Esophagus squamous epithelium (tissue), 4 donors: ENCODE measurements at regions not wholly inside any gene's neighbourhood (a gene's known extent, or its start where the extent isn't known, plus 50 kb on each side); places are given as distances from the start of the nearest gene placed in this dataset.

Source experiments
- POLR2A ChIP-seq, 4 donors: fragments of 450-650 bp; IDR thresholded peaks; one replicate each; pipeline ENCODE4 v1.6.1; 2017; ENCODE audit warnings: antibody characterized with exemption in 4 of 4, mild to moderate bottlenecking in 4 of 4, moderate library complexity in 3 of 4
- TF ChIP-seq, protein P1 (sequence below), 6 experiments: fragments of 450-650 bp in 4 of 6; fragments of 200-600 bp in 2 of 6; sonication (generic) in 2 of 6; IDR thresholded peaks; one replicate each; pipeline ENCODE4 v1.5.1; 2016 to 2019; ENCODE audit warnings: antibody characterized with exemption in 6 of 6, mild to moderate bottlenecking in 4 of 6, moderate library complexity in 4 of 6

DNA sequence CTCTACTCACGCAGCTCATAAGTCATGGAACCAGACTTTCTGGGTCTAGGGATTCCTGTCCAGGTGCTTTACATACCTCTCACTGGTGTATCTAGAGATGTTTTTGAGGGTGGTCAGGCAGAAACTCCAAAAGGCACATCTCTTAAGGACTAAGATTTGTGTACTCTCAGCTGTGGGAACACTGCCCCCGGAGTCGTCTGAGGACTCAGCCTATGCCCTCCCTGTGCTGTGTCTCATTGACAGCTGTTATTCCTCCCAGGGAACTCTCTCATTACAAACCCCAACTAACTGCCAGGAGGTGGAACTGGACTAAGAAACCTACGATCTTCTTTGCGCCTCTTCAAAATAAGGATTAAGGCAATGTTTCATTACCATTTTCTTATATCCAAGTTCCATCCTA lies 293.9 kb upstream of the DLGAP1 start:
- TF ChIP-seq, protein P1, sequence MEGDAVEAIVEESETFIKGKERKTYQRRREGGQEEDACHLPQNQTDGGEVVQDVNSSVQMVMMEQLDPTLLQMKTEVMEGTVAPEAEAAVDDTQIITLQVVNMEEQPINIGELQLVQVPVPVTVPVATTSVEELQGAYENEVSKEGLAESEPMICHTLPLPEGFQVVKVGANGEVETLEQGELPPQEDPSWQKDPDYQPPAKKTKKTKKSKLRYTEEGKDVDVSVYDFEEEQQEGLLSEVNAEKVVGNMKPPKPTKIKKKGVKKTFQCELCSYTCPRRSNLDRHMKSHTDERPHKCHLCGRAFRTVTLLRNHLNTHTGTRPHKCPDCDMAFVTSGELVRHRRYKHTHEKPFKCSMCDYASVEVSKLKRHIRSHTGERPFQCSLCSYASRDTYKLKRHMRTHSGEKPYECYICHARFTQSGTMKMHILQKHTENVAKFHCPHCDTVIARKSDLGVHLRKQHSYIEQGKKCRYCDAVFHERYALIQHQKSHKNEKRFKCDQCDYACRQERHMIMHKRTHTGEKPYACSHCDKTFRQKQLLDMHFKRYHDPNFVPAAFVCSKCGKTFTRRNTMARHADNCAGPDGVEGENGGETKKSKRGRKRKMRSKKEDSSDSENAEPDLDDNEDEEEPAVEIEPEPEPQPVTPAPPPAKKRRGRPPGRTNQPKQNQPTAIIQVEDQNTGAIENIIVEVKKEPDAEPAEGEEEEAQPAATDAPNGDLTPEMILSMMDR (IDR thresholded peaks at IDR 0.05): no peak
- TF ChIP-seq POLR2A (IDR thresholded peaks at IDR 0.05): no peak
